Ascending aorta (tissue), 2 donors: ENCODE measurements at regions not wholly inside any gene's neighbourhood (a gene's known extent, or its start where the extent isn't known, plus 50 kb on each side); places are given as distances from the start of the nearest gene placed in this dataset.

Experiments used
- DNase-seq, 2 donors: peaks; one replicate each; pipeline ENCODE4 v3.0.0-alpha.2; 2019; ENCODE audit warnings: low spot score in 2 of 2
- H3K27ac ChIP-seq, 2 donors: fragments of 200-600 bp; sonication (generic); one replicate each; pipeline ENCODE4 v1.5.1; 2016 to 2017; ENCODE audit warnings: mild to moderate bottlenecking in 1 of 2
- H3K27me3 ChIP-seq: fragments of 200-600 bp; sonication (generic); one replicate; pipeline ENCODE4 v1.5.1; 2017
- H3K36me3 ChIP-seq, 2 donors: fragments of 200-600 bp; sonication (generic); one replicate each; pipeline ENCODE4 v1.5.1; 2016
- H3K4me1 ChIP-seq, 2 donors: fragments of 200-600 bp; sonication (generic); one replicate each; pipeline ENCODE4 v1.5.1; 2016 to 2017; ENCODE audit warnings: mild to moderate bottlenecking in 1 of 2
- H3K4me3 ChIP-seq, 2 donors: fragments of 200-600 bp; sonication (generic); one replicate each; pipeline ENCODE4 v1.5.1; 2016 to 2017; ENCODE audit warnings: mild to moderate bottlenecking in 1 of 2
- H3K9me3 ChIP-seq, 2 donors: fragments of 200-600 bp; sonication (generic); one replicate each; pipeline ENCODE4 v1.5.1; 2016
- intact Hi-C: fragments of 100-400 bp; cut with DNase I; formaldehyde crosslinking; loops from one replicate; pipeline ENCODE4 v1.15.1; 2023
- TF ChIP-seq, protein P1 (sequence below), 3 experiments: fragments of 200-600 bp in 2 of 3; fragments of 450-650 bp in 1 of 3; sonication (generic) in 2 of 3; IDR thresholded peaks; one replicate each; pipeline ENCODE4 v1.5.1; 2016 to 2019; ENCODE audit warnings: antibody characterized with exemption in 3 of 3, mild to moderate bottlenecking in 1 of 3, moderate library complexity in 1 of 3

- no peaks in the 10 kb centered on the region for H3K36me3 ChIP-seq
- TF ChIP-seq, protein P1, sequence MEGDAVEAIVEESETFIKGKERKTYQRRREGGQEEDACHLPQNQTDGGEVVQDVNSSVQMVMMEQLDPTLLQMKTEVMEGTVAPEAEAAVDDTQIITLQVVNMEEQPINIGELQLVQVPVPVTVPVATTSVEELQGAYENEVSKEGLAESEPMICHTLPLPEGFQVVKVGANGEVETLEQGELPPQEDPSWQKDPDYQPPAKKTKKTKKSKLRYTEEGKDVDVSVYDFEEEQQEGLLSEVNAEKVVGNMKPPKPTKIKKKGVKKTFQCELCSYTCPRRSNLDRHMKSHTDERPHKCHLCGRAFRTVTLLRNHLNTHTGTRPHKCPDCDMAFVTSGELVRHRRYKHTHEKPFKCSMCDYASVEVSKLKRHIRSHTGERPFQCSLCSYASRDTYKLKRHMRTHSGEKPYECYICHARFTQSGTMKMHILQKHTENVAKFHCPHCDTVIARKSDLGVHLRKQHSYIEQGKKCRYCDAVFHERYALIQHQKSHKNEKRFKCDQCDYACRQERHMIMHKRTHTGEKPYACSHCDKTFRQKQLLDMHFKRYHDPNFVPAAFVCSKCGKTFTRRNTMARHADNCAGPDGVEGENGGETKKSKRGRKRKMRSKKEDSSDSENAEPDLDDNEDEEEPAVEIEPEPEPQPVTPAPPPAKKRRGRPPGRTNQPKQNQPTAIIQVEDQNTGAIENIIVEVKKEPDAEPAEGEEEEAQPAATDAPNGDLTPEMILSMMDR (IDR thresholded peaks at IDR 0.05): no peak
- no peak overlapping the region for H3K27ac ChIP-seq
- H3K9me3 ChIP-seq: no peaks in the 10 kb centered on the region
- H3K4me1 ChIP-seq: no peaks in the 10 kb centered on the region
- no peak overlapping the region for H3K4me3 ChIP-seq
- H3K27me3 ChIP-seq: no peaks in the 10 kb centered on the region
- DNase-seq: no peak
- intact Hi-C loops: loop anchor here (10.0 kb wide), 2 partner anchors 111 to 1041 kb away; no protein-coding TSS in a partner anchor
Measured at GRCh38 chr1:55374216-55374615, 159.1 kb upstream of the USP24 start.

DNA sequence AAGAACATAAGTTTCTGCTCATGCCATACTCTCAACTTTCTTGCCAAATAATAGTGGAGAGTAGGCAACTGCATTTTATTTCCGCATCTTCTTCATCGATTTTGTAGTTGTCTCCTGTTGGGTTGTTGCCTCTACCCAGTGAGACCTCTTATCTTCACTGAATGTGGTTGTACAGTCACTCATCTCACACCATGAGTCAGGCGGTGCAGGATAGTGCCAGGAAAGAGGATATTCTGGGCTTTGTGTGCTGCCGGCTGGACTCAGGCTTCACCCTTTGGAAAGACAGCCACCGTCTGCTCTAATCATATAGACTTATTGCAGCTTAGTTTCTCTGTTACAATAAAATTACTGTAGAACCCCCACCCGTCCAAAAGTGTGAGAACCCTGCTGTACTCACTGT lies 154.3 kb upstream of the USP24 start:
- no peaks in the 10 kb centered on the region for H3K27me3 ChIP-seq
- TF ChIP-seq, protein P1 (IDR thresholded peaks at IDR 0.05): no peak
- intact Hi-C loops: no loop called here
- no peaks in the 10 kb centered on the region for H3K9me3 ChIP-seq
- DNase-seq: no peak
- H3K4me1 ChIP-seq: no peaks in the 10 kb centered on the region
- no peak overlapping the region for H3K27ac ChIP-seq
- no peak overlapping the region for H3K4me3 ChIP-seq
- no peaks in the 10 kb centered on the region for H3K36me3 ChIP-seq

DNA sequence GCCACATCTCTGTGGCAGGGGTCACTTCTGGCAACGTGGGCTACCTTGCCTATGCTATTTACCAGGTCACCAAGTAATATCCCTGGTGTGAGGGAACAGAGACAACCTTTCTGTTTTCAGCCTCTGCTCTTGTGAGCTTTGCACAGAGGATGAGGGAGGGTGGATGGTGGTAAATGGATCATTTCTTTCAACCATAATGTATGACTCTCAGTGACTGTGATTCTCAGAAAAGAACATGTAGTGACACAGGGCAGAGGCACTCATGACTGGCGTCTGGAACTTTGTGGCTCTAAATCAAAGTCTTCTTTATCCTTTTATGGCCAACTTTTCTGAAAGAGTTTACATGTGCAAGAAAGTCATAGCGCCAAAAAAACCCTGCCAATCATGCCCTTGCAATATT lies 153.5 kb upstream of the USP24 start:
- Histone ChIP-seq H3K27me3 (no peaks in the 10 kb centered on the region), H3K36me3 (no peaks in the 10 kb centered on the region), H3K4me3 (no peak overlapping the region), H3K9me3 (no peaks in the 10 kb centered on the region), H3K4me1 (no peaks in the 10 kb centered on the region), H3K27ac (no peak overlapping the region)
- TF ChIP-seq, protein P1 (IDR thresholded peaks at IDR 0.05): no peak
- no peak for DNase-seq
- intact Hi-C loops: no loop called here

DNA sequence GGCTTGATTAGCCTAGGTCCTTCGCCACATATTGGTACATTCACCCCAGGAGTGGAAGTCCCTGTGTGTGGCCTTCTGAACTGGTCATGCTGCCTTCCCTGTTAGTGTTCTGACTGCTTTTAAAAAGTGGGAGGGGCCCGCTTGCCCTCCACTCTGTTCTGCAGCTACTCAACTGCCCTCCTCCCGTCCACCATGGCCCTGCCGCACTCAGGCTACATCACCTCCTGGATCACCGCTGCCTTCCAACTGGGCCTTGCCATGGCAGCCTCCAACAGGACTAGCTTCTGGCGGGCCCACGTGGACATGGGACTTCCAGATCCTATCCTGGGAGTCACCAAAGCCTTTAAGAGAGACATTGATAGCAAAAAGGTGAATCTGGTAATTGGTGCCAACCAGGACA lies 152.1 kb upstream of the USP24 start:
- DNase-seq: no peak
- H3K36me3 ChIP-seq: no peaks in the 10 kb centered on the region
- no peak overlapping the region for H3K4me3 ChIP-seq
- H3K27ac ChIP-seq: no peak overlapping the region
- no peaks in the 10 kb centered on the region for H3K4me1 ChIP-seq
- intact Hi-C loops: no loop called here
- no peaks in the 10 kb centered on the region for H3K9me3 ChIP-seq
- TF ChIP-seq, protein P1 (IDR thresholded peaks at IDR 0.05): no peak
- H3K27me3 ChIP-seq: no peaks in the 10 kb centered on the region

DNA sequence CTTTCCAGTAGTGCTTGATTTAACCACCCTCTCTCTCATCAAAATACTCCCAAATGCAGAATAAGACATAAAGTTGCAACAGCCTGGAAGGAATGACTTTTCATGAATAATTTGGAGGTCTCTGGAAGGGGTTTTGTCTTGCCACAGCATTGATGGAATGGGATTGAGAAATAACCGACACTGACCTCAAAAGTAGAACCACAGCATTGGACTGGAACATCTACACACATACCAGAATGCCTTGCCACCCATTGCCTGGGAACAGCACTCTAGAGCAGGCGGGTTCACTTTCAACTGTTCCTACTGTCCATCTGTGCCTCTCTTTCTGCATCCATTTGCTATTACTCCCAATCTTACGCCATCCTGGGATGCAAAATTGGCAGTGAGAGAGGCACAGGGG lies 149.1 kb upstream of the USP24 start:
- Histone ChIP-seq H3K36me3 (no peaks in the 10 kb centered on the region), H3K27me3 (no peaks in the 10 kb centered on the region), H3K27ac (no peak overlapping the region), H3K4me1 (no peaks in the 10 kb centered on the region), H3K9me3 (no peaks in the 10 kb centered on the region), H3K4me3 (no peak overlapping the region)
- intact Hi-C loops: no loop called here
- TF ChIP-seq, protein P1 (IDR thresholded peaks at IDR 0.05): no peak
- no peak for DNase-seq

DNA sequence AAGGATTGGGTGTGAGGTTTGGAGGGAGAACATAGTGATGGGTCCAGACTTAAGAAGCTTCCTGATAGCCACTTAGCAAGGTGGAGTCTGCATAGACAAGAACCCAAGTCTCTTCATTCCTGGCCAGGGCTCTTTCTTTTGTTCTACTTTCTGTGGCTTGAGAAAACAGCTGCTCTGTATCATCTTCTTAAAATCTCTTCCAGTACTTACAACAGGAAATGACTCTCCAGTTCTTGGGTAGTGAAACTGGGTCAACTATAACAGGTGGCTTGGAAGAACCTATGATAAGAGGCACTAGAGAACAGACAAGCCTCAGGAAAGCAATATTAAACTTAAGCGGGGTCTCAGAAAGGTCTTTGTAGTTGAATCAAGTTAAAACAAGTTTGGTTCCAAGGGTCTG lies 148.1 kb upstream of the USP24 start:
- Histone ChIP-seq H3K4me1 (no peaks in the 10 kb centered on the region), H3K4me3 (no peak overlapping the region), H3K9me3 (no peaks in the 10 kb centered on the region), H3K27ac (no peak overlapping the region), H3K27me3 (no peaks in the 10 kb centered on the region), H3K36me3 (no peaks in the 10 kb centered on the region)
- no peak for DNase-seq
- TF ChIP-seq, protein P1 (IDR thresholded peaks at IDR 0.05): no peak
- intact Hi-C loops: no loop called here
